ENCODE measurements at regions not wholly inside any gene's neighbourhood (a gene's known extent, or its start where the extent isn't known, plus 50 kb on each side); places are given as distances from the start of the nearest gene placed in this dataset.

GRCh38 chr4:164464313-164464712 lies 289.6 kb upstream of the SMIM31 start:
- H3K14ac ChIP-seq (ENCODE audit: insufficient read length), result no peak overlapping the region
- no peaks in the 10 kb centered on the region for H3K9me3 ChIP-seq (ENCODE audit: insufficient read depth in 2 of 2, low read depth in 1 of 2, low read length in 1 of 2)
- H3K27ac ChIP-seq (ENCODE audit: low read depth, low read length), result no peak overlapping the region
- no peak overlapping the region for H3K56ac ChIP-seq (replicated peaks; ENCODE audit: insufficient read length, low read depth, low read length)
- H2BK12ac ChIP-seq (ENCODE audit: low read depth, low read length), result no peak overlapping the region
- H3K9ac ChIP-seq (replicated peaks in 1 of 4; ENCODE audit: extremely low read depth in 1 of 4, low read depth in 3 of 4, low read length in 3 of 4), result no peak overlapping the region
- no peak overlapping the region for H2BK120ac ChIP-seq (replicated peaks; ENCODE audit: low read depth, low read length)
- no peak overlapping the region for H4K8ac ChIP-seq (ENCODE audit: extremely low read depth, insufficient read depth, low read length)
- no peaks in the 10 kb centered on the region for H3K23me2 ChIP-seq (ENCODE audit: low read depth, low read length)
- H3K23ac ChIP-seq (ENCODE audit: insufficient read length), result no peak overlapping the region
- no peak overlapping the region for H2AK5ac ChIP-seq (ENCODE audit: low read depth, low read length)
- H3K4me3 ChIP-seq (ENCODE audit: extremely low read depth in 1 of 4, insufficient read depth in 2 of 4, low read depth in 3 of 4, low read length in 4 of 4), result no peak overlapping the region
- no peak overlapping the region for H3K4ac ChIP-seq (replicated peaks; ENCODE audit: insufficient read length, low read depth, low read length)
- WGBS, 2 experiments (ENCODE audit: extremely low coverage in 1 of 2, insufficient coverage in 1 of 2, insufficient read length in 1 of 2, insufficient replicate concordance in 2 of 2, low coverage in 1 of 2, low lambda C conversion rate in 2 of 2, missing lambda C conversion rate in 1 of 2), result 77% methylated on average over 1 of the region's 1 CpG; no CpG with 5 or more reads in 1 of the 2 experiments
- no peaks in the 10 kb centered on the region for H3K27me3 ChIP-seq (replicated peaks in 1 of 4; ENCODE audit: control insufficient read depth in 3 of 4, extremely low read depth in 1 of 4, insufficient read depth in 3 of 4, low read length in 3 of 4)
- H4K5ac ChIP-seq (ENCODE audit: insufficient read length, low read depth, low read length), result no peak overlapping the region
- no peak overlapping the region for H3K4me2 ChIP-seq (ENCODE audit: insufficient read depth in 1 of 2, low read depth in 2 of 2, low read length in 2 of 2)
- no peak overlapping the region for H3K18ac ChIP-seq (ENCODE audit: extremely low read depth, low read length)
- no peaks in the 10 kb centered on the region for H3K36me3 ChIP-seq (ENCODE audit: control insufficient read depth in 2 of 4, insufficient read depth in 4 of 4, low read length in 3 of 4)
- H2AFZ ChIP-seq (ENCODE audit: low read length), result no peak overlapping the region
- TF ChIP-seq SIN3A (conservative IDR thresholded peaks at IDR 0.05 in 1 of 2, IDR thresholded peaks at IDR 0.05 in 1 of 2; ENCODE audit: low read depth in 1 of 2, low read length in 2 of 2) (no peak), ZNF274 (IDR thresholded peaks at IDR 0.05; ENCODE audit: borderline replicate concordance, extremely low read depth, low read length) (no peak), EGR1 (IDR thresholded peaks at IDR 0.05; ENCODE audit: borderline replicate concordance, low read depth, low read length) (no peak)
- no peak for DNase-seq (ENCODE audit: low read depth in 1 of 2, low spot score in 2 of 2)
- H3K4me1 ChIP-seq (replicated peaks in 1 of 4; ENCODE audit: control insufficient read depth in 3 of 4, insufficient read depth in 4 of 4, low read length in 3 of 4), result peaks cover 0 to 4% (median 0%) of the 10 kb centered on the region in 4 experiments; a peak in 1 of 7 replicates
- H4K91ac ChIP-seq (replicated peaks; ENCODE audit: insufficient read length, low read length), result no peak overlapping the region
- CTCF ChIA-PET (ENCODE audit: partially characterized antibody), result interaction anchor here (0.7 to 1.6 kb wide), 3 partner anchors 20 to 266 kb away, joined by 3 to 5 read pairs (median 3); no protein-coding TSS in a partner anchor
- no peaks in the 10 kb centered on the region for H3K79me1 ChIP-seq (ENCODE audit: low read depth, low read length)
- POLR2A ChIA-PET (ENCODE audit: partially characterized antibody), result no interaction called here
- H2BK15ac ChIP-seq (ENCODE audit: low read length), result no peak overlapping the region
- H3K79me2 ChIP-seq (ENCODE audit: control insufficient read depth in 1 of 2, insufficient read depth in 2 of 2, low read length in 2 of 2), result no peaks in the 10 kb centered on the region
- FAIRE-seq, result no peak
- no peaks in the 10 kb centered on the region for H4K20me1 ChIP-seq (replicated peaks in 1 of 2; ENCODE audit: control insufficient read depth in 1 of 2, insufficient read depth in 2 of 2, low read length in 2 of 2)
- no peak overlapping the region for H2BK5ac ChIP-seq (ENCODE audit: low read depth, low read length)
- H2BK20ac ChIP-seq (ENCODE audit: low read length), result no peak overlapping the region

All from H1 (cell line).